ENCODE measurements at regions not wholly inside any gene's neighbourhood (a gene's known extent, or its start where the extent isn't known, plus 50 kb on each side); places are given as distances from the start of the nearest gene placed in this dataset.

- no peak overlapping the region for H2BK15ac ChIP-seq (ENCODE audit: low read depth, poor library complexity, severe bottlenecking)
- no peaks in the 10 kb centered on the region for H3K27me3 ChIP-seq (ENCODE audit: control insufficient read depth in 1 of 2, insufficient read depth in 1 of 2, low read length in 2 of 2)
- no peak overlapping the region for H4K91ac ChIP-seq (ENCODE audit: low read length)
- no peak overlapping the region for H3K14ac ChIP-seq (ENCODE audit: low read length in 2 of 2)
- no peaks in the 10 kb centered on the region for H3K4me1 ChIP-seq (ENCODE audit: control insufficient read depth, insufficient read depth, low read depth, low read length)
- no peak overlapping the region for H2BK5ac ChIP-seq (ENCODE audit: low read depth, low read length, poor library complexity, severe bottlenecking)
- no peaks in the 10 kb centered on the region for H3K79me1 ChIP-seq (replicated peaks; ENCODE audit: low read length, poor library complexity, severe bottlenecking)
- no peak overlapping the region for H3K23ac ChIP-seq (ENCODE audit: low read length in 2 of 2)
- no peak overlapping the region for H4K8ac ChIP-seq (ENCODE audit: low read length)
- H3K4me3 ChIP-seq (ENCODE audit: insufficient read depth in 1 of 2, low read depth in 1 of 2, low read length in 2 of 2), result no peak overlapping the region
- H2AFZ ChIP-seq (ENCODE audit: low read depth, low read length), result no peak overlapping the region
- H3K4me2 ChIP-seq (ENCODE audit: low read length, poor library complexity, severe bottlenecking), result no peak overlapping the region
- H3K18ac ChIP-seq (ENCODE audit: low read depth in 1 of 2, low read length in 2 of 2), result no peak overlapping the region
- no peak overlapping the region for H2BK12ac ChIP-seq (ENCODE audit: low read length in 2 of 2)
- no peak overlapping the region for H2AK5ac ChIP-seq (ENCODE audit: low read length, severe bottlenecking)
- H3K4ac ChIP-seq (ENCODE audit: low read depth in 1 of 2, low read length in 2 of 2), result no peak overlapping the region
- peaks cover under 1% of the 10 kb centered on the region for H3K9me3 ChIP-seq (ENCODE audit: control insufficient read depth, low read length)
- no peak for DNase-seq
- no CpG with 5 or more reads among the region's 1 CpG for WGBS
- no peak overlapping the region for H2BK120ac ChIP-seq (ENCODE audit: low read depth, low read length)
- no peak overlapping the region for H3K27ac ChIP-seq (ENCODE audit: low read length, poor library complexity, severe bottlenecking)
- H3K36me3 ChIP-seq (ENCODE audit: control insufficient read depth in 1 of 2, insufficient read depth in 2 of 2, low read depth in 1 of 2, low read length in 2 of 2), result no peaks in the 10 kb centered on the region
- no peak overlapping the region for H3K9ac ChIP-seq (ENCODE audit: low read length)
Measured at GRCh38 chr4:18878561-18878960, 857.0 kb upstream of the LCORL start.

DNA sequence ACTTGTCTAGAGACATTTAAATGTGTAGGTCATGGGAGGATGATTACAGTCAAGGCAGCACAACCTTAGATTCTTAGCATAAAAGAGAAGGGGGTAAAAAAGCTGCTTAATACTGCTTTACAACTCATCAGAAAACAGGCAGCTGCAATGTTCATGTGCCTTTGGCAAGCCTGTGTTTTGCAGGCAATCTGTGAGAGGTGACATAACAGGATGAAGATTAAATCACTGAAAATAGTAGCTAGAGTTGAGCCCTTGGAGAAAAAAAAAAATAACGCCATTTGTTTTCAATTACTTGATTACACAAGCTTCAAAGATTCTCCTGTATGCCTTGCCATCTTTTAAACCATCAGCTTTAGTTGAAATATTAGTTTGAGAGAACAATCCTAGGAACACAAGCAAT is 847.6 kb upstream of the LCORL start:
- H2BK5ac ChIP-seq (ENCODE audit: low read depth, low read length, poor library complexity, severe bottlenecking), result no peak overlapping the region
- H3K4ac ChIP-seq (ENCODE audit: low read depth in 1 of 2, low read length in 2 of 2), result no peak overlapping the region
- H4K91ac ChIP-seq (ENCODE audit: low read length), result no peak overlapping the region
- no peak overlapping the region for H3K9ac ChIP-seq (ENCODE audit: low read length)
- no peak overlapping the region for H3K18ac ChIP-seq (ENCODE audit: low read depth in 1 of 2, low read length in 2 of 2)
- DNase-seq, result no peak
- H3K23ac ChIP-seq (ENCODE audit: low read length in 2 of 2), result no peak overlapping the region
- no CpG with 5 or more reads among the region's 1 CpG for WGBS
- no peak overlapping the region for H3K14ac ChIP-seq (ENCODE audit: low read length in 2 of 2)
- H3K27me3 ChIP-seq (ENCODE audit: control insufficient read depth in 1 of 2, insufficient read depth in 1 of 2, low read length in 2 of 2), result no peaks in the 10 kb centered on the region
- H3K4me1 ChIP-seq (ENCODE audit: control insufficient read depth, insufficient read depth, low read depth, low read length), result no peaks in the 10 kb centered on the region
- no peak overlapping the region for H2BK120ac ChIP-seq (ENCODE audit: low read depth, low read length)
- no peaks in the 10 kb centered on the region for H3K79me1 ChIP-seq (replicated peaks; ENCODE audit: low read length, poor library complexity, severe bottlenecking)
- no peak overlapping the region for H4K8ac ChIP-seq (ENCODE audit: low read length)
- H3K36me3 ChIP-seq (ENCODE audit: control insufficient read depth in 1 of 2, insufficient read depth in 2 of 2, low read depth in 1 of 2, low read length in 2 of 2), result no peaks in the 10 kb centered on the region
- no peak overlapping the region for H2AK5ac ChIP-seq (ENCODE audit: low read length, severe bottlenecking)
- H3K27ac ChIP-seq (ENCODE audit: low read length, poor library complexity, severe bottlenecking), result no peak overlapping the region
- no peak overlapping the region for H3K4me2 ChIP-seq (ENCODE audit: low read length, poor library complexity, severe bottlenecking)
- H2AFZ ChIP-seq (ENCODE audit: low read depth, low read length), result no peak overlapping the region
- H3K4me3 ChIP-seq (ENCODE audit: insufficient read depth in 1 of 2, low read depth in 1 of 2, low read length in 2 of 2), result no peak overlapping the region
- no peak overlapping the region for H2BK12ac ChIP-seq (ENCODE audit: low read length in 2 of 2)
- no peak overlapping the region for H2BK15ac ChIP-seq (ENCODE audit: low read depth, poor library complexity, severe bottlenecking)
- H3K9me3 ChIP-seq (ENCODE audit: control insufficient read depth, low read length), result peaks cover 19% of the 10 kb centered on the region

DNA sequence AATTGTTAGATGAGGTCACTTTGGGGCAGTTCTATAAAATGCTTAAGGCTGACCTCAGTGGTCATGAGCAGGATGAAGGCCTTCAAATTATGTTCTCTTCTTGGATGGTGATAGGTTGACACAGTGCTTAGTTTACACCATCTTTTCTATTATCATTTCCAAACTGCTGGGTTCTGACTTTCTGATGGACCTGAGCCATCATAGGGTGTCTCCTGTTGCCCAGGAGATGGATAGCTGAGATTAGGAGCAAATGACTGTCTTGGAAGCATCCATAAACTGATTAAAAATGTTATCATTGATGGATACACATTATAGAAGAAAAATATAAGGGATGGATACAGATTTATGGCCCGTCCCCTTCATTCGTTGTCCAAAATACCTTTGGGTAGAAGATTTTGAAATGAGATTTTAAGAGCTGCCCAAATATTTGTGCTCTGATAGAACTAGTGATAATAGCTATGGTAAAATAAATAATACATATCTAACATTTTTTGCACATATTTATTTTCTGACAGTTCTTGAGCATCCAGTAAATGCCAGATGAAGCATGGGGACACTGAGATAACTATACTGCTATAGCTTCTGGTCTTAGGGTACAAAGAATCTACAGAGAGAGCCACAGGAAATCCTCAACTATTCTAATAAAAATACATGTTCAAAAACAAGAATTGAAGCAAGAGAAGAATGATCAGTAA is 839.4 kb upstream of the LCORL start:
- H3K4me3 ChIP-seq (ENCODE audit: insufficient read depth in 1 of 2, low read depth in 1 of 2, low read length in 2 of 2), result no peak overlapping the region
- no peak overlapping the region for H2BK120ac ChIP-seq (ENCODE audit: low read depth, low read length)
- H3K14ac ChIP-seq (ENCODE audit: low read length in 2 of 2), result no peak overlapping the region
- no peak for DNase-seq
- WGBS, result 100% methylated on average over 2 of the region's 2 CpGs
- H2AFZ ChIP-seq (ENCODE audit: low read depth, low read length), result no peak overlapping the region
- H3K4ac ChIP-seq (ENCODE audit: low read depth in 1 of 2, low read length in 2 of 2), result no peak overlapping the region
- no peak overlapping the region for H3K18ac ChIP-seq (ENCODE audit: low read depth in 1 of 2, low read length in 2 of 2)
- no peaks in the 10 kb centered on the region for H3K27me3 ChIP-seq (ENCODE audit: control insufficient read depth in 1 of 2, insufficient read depth in 1 of 2, low read length in 2 of 2)
- H2AK5ac ChIP-seq (ENCODE audit: low read length, severe bottlenecking), result no peak overlapping the region
- H4K91ac ChIP-seq (ENCODE audit: low read length), result no peak overlapping the region
- H3K27ac ChIP-seq (ENCODE audit: low read length, poor library complexity, severe bottlenecking), result no peak overlapping the region
- H3K23ac ChIP-seq (ENCODE audit: low read length in 2 of 2), result no peak overlapping the region
- H3K9me3 ChIP-seq (ENCODE audit: control insufficient read depth, low read length), result no peaks in the 10 kb centered on the region
- H3K79me1 ChIP-seq (replicated peaks; ENCODE audit: low read length, poor library complexity, severe bottlenecking), result no peaks in the 10 kb centered on the region
- H2BK12ac ChIP-seq (ENCODE audit: low read length in 2 of 2), result no peak overlapping the region
- H3K9ac ChIP-seq (ENCODE audit: low read length), result no peak overlapping the region
- H2BK15ac ChIP-seq (ENCODE audit: low read depth, poor library complexity, severe bottlenecking), result no peak overlapping the region
- no peaks in the 10 kb centered on the region for H3K36me3 ChIP-seq (ENCODE audit: control insufficient read depth in 1 of 2, insufficient read depth in 2 of 2, low read depth in 1 of 2, low read length in 2 of 2)
- H2BK5ac ChIP-seq (ENCODE audit: low read depth, low read length, poor library complexity, severe bottlenecking), result no peak overlapping the region
- H4K8ac ChIP-seq (ENCODE audit: low read length), result no peak overlapping the region
- no peak overlapping the region for H3K4me2 ChIP-seq (ENCODE audit: low read length, poor library complexity, severe bottlenecking)
- H3K4me1 ChIP-seq (ENCODE audit: control insufficient read depth, insufficient read depth, low read depth, low read length), result no peaks in the 10 kb centered on the region

GRCh38 chr4:18859468-18859867 is 837.9 kb upstream of the LCORL start:
- H3K27me3 ChIP-seq (ENCODE audit: control insufficient read depth in 1 of 2, insufficient read depth in 1 of 2, low read length in 2 of 2), result no peaks in the 10 kb centered on the region
- no peak overlapping the region for H2AFZ ChIP-seq (ENCODE audit: low read depth, low read length)

More at GRCh38 chr4:18859468-18859867, 837.9 kb upstream of the LCORL start:
- no peaks in the 10 kb centered on the region for H3K79me1 ChIP-seq (replicated peaks; ENCODE audit: low read length, poor library complexity, severe bottlenecking)
- no peak for DNase-seq
- no peak overlapping the region for H3K18ac ChIP-seq (ENCODE audit: low read depth in 1 of 2, low read length in 2 of 2)
- no peaks in the 10 kb centered on the region for H3K9me3 ChIP-seq (ENCODE audit: control insufficient read depth, low read length)
- no peak overlapping the region for H3K9ac ChIP-seq (ENCODE audit: low read length)
- no peak overlapping the region for H3K4ac ChIP-seq (ENCODE audit: low read depth in 1 of 2, low read length in 2 of 2)
- H2BK12ac ChIP-seq (ENCODE audit: low read length in 2 of 2), result no peak overlapping the region
- no peak overlapping the region for H3K4me3 ChIP-seq (ENCODE audit: insufficient read depth in 1 of 2, low read depth in 1 of 2, low read length in 2 of 2)
- H3K27ac ChIP-seq (ENCODE audit: low read length, poor library complexity, severe bottlenecking), result no peak overlapping the region
- H3K4me1 ChIP-seq (ENCODE audit: control insufficient read depth, insufficient read depth, low read depth, low read length), result no peaks in the 10 kb centered on the region
- H4K91ac ChIP-seq (ENCODE audit: low read length), result no peak overlapping the region
- no peak overlapping the region for H3K23ac ChIP-seq (ENCODE audit: low read length in 2 of 2)
- H3K14ac ChIP-seq (ENCODE audit: low read length in 2 of 2), result no peak overlapping the region
- H2BK15ac ChIP-seq (ENCODE audit: low read depth, poor library complexity, severe bottlenecking), result no peak overlapping the region
- WGBS, result 61% methylated on average over 2 of the region's 2 CpGs
- no peak overlapping the region for H3K4me2 ChIP-seq (ENCODE audit: low read length, poor library complexity, severe bottlenecking)
- H2AK5ac ChIP-seq (ENCODE audit: low read length, severe bottlenecking), result no peak overlapping the region
- H2BK5ac ChIP-seq (ENCODE audit: low read depth, low read length, poor library complexity, severe bottlenecking), result no peak overlapping the region
- no peak overlapping the region for H4K8ac ChIP-seq (ENCODE audit: low read length)
- no peak overlapping the region for H2BK120ac ChIP-seq (ENCODE audit: low read depth, low read length)
- no peaks in the 10 kb centered on the region for H3K36me3 ChIP-seq (ENCODE audit: control insufficient read depth in 1 of 2, insufficient read depth in 2 of 2, low read depth in 1 of 2, low read length in 2 of 2)

Measured in mesenchymal stem cell (in vitro differentiated cells and primary cell).